Heart right ventricle (tissue), 16 donors: ENCODE measurements at regions not wholly inside any gene's neighbourhood (a gene's known extent, or its start where the extent isn't known, plus 50 kb on each side); places are given as distances from the start of the nearest gene placed in this dataset.

ENCODE experiments used
- ATAC-seq, 8 donors: fragments of 200-7000 bp; cut with Tn5 transposase; one replicate each; pipeline ENCODE4 v1.9.1; 2020; ENCODE audit warnings: mild to moderate bottlenecking in 8 of 8, moderate library complexity in 8 of 8, moderate number of reproducible peaks in 1 of 8
- DNase-seq, 2 donors: peaks; one replicate each; pipeline ENCODE4 v3.0.0-alpha.2; 2020
- H3K27ac ChIP-seq, 10 donors: fragments of 200-600 bp; sonication (generic) in 2 of 10; one replicate each; pipeline versions ENCODE4 v1.5.0 to v1.8.0; 2020 to 2022; ENCODE audit warnings: mild to moderate bottlenecking in 3 of 10
- H3K27me3 ChIP-seq, 7 donors: fragments of 200-600 bp; one replicate each; pipeline ENCODE4 v1.8.0; 2021 to 2022; ENCODE audit warnings: mild to moderate bottlenecking in 2 of 7
- H3K36me3 ChIP-seq, 9 donors: fragments of 200-600 bp; sonication (generic) in 1 of 9; one replicate each; pipeline versions ENCODE4 v1.5.0 to v1.8.0; 2020 to 2022; ENCODE audit warnings: mild to moderate bottlenecking in 2 of 9
- H3K4me1 ChIP-seq, 9 donors: fragments of 200-600 bp; sonication (generic) in 1 of 9; one replicate each; pipeline versions ENCODE4 v1.5.0 to v1.8.0; 2020 to 2022; ENCODE audit warnings: mild to moderate bottlenecking in 4 of 9
- H3K4me3 ChIP-seq, 10 donors: fragments of 200-600 bp; sonication (generic) in 2 of 10; one replicate each; pipeline versions ENCODE4 v1.5.0 to v1.8.0; 2020 to 2022; ENCODE audit warnings: mild to moderate bottlenecking in 7 of 10, moderate library complexity in 2 of 10
- H3K9me3 ChIP-seq, 11 donors: fragments of 200-600 bp in 10 of 11; sonication (generic) in 2 of 11; one replicate each; pipeline versions ENCODE4 v1.5.0 to v1.8.0; 2013 to 2022; ENCODE audit warnings: mild to moderate bottlenecking in 2 of 11, control low read depth in 1 of 11, moderate library complexity in 1 of 11
- CTCF ChIP-seq, 9 donors: fragments of 200-600 bp; sonication (generic) in 2 of 9; IDR thresholded peaks; one replicate each; pipeline versions ENCODE4 v1.5.0 to v1.8.0; 2021 to 2022; ENCODE audit warnings: antibody characterized with exemption in 9 of 9, mild to moderate bottlenecking in 5 of 9, moderate library complexity in 1 of 9
- WGBS, 2 donors: extraction: QIAGEN DNeasy Blood & Tissue Kit; methylation state at CpG; one replicate each; pipeline ENCODE4 v1.1.7; 2013; ENCODE audit warnings: inconsistent platforms in 1 of 2; 5-methylcytosine and 5-hydroxymethylcytosine counted together
- intact Hi-C, 10 donors: fragments of 100-400 bp; cut with DNase I; formaldehyde crosslinking; loops; one replicate each; pipeline versions ENCODE4 v1.11.1 to v1.14.2; 2022
- donor health status: Arrhythmogenic right ventricular cardiomyopathy.
- donor health status: ischemic (EF 13 %, LVEDD 7.1; RV severe dilation, severe dysfunction).
- donor health status: healthy with polysubstance abuse.
- donor health status: DM: no; HTN: yes; CAD: no.
- donor health status: DM: no; HTN: no; CAD: no.
- donor health status: ischemic (EF 25% LVEDD 6.9; RV normal size, moderate dysfunction).
- donor health status: ischemic (EF 25% LVEDD 5.7; RV mildly dilated, moderate dysfunction).
- donor health status: healthy.
- donor health status: DM: yes; HTN: yes; CAD: no.
- donor health status: Ischemic cardiomyopathy.
- donor health status: ischemic (EF 35%, LVEDD 5.7; RV mildly dilated, moderate dysfunction).
- donor health status: nonischemic (EF 11% LVEDD 7.7; RV severe dilation, severe dysfunction).
- donor health status: DM: yes; HTN: yes; CAD: no.
- donor health status: PGD.
- donor health status: ischemic (EF 29% LVEDD 5.4; RV normal size, mild dysfunction).
- donor health status: nonischemic (EF 23%, LVEDD 6.1; RV moderate dilation, normal function).

- Histone ChIP-seq H3K4me3 (no peak overlapping the region), H3K27me3 (no peaks in the 10 kb centered on the region), H3K4me1 (peaks cover 0 to 5% (median 0%) of the 10 kb centered on the region in 9 donors), H3K36me3 (no peaks in the 10 kb centered on the region), H3K27ac (no peak overlapping the region), H3K9me3 (no peaks in the 10 kb centered on the region)
- ATAC-seq (no peak), DNase-seq (no peak)
- TF ChIP-seq CTCF (IDR thresholded peaks at IDR 0.05): no peak
- intact Hi-C loops: no loop called here
- 89 to 92% methylated on average over 4 of the region's 4 CpGs for WGBS, 2 donors
Measured at GRCh38 chr4:13877626-13878025, 250.1 kb upstream of the BOD1L1 start.

- 69 to 75% methylated on average over 4 of the region's 4 CpGs for WGBS, 2 donors
- ATAC-seq: peak in 2 of 8 donors; percentile 53 to 63
- intact Hi-C loops: no loop called here
- Histone ChIP-seq H3K27ac (no peak overlapping the region), H3K4me1 (no peaks in the 10 kb centered on the region), H3K9me3 (no peaks in the 10 kb centered on the region), H3K4me3 (no peak overlapping the region), H3K36me3 (no peaks in the 10 kb centered on the region), H3K27me3 (no peaks in the 10 kb centered on the region)
- no peak for DNase-seq
- TF ChIP-seq CTCF (IDR thresholded peaks at IDR 0.05): peak in 6 of 9 donors; percentile 14 to 49 (median 30)
Measured at GRCh38 chr4:13881892-13882291, 254.4 kb upstream of the BOD1L1 start.

- Histone ChIP-seq H3K9me3 (no peaks in the 10 kb centered on the region), H3K4me3 (no peak overlapping the region), H3K36me3 (no peaks in the 10 kb centered on the region), H3K27ac (no peak overlapping the region), H3K27me3 (no peaks in the 10 kb centered on the region), H3K4me1 (no peaks in the 10 kb centered on the region)
- no peak for TF ChIP-seq CTCF (IDR thresholded peaks at IDR 0.05)
- ATAC-seq: no peak
- intact Hi-C loops: no loop called here
- DNase-seq: no peak
- 30 to 82% methylated on average over 2 of the region's 2 CpGs for WGBS, 2 donors
Measured at GRCh38 chr4:13887010-13887409, 259.5 kb upstream of the BOD1L1 start.

- DNase-seq (no peak), ATAC-seq (no peak)
- Histone ChIP-seq H3K9me3 (no peaks in the 10 kb centered on the region), H3K36me3 (no peaks in the 10 kb centered on the region), H3K4me1 (peaks cover 0 to 5% (median 0%) of the 10 kb centered on the region in 9 donors), H3K27me3 (no peaks in the 10 kb centered on the region), H3K4me3 (no peak overlapping the region), H3K27ac (no peak overlapping the region)
- intact Hi-C loops: no loop called here
- TF ChIP-seq CTCF (IDR thresholded peaks at IDR 0.05): no peak
- WGBS, 2 donors: 32 to 42% methylated on average over 1 of the region's 1 CpG
Measured at GRCh38 chr4:13888112-13888511, 260.6 kb upstream of the BOD1L1 start.
